GM10266 (cell line): ENCODE measurements at regions not wholly inside any gene's neighbourhood (a gene's known extent, or its start where the extent isn't known, plus 50 kb on each side); places are given as distances from the start of the nearest gene placed in this dataset.

Source experiments
- DNase-seq: peaks from one replicate; pipeline ENCODE4 v3.0.0; 2012; ENCODE audit errors: extremely low spot score
- CTCF ChIP-seq: IDR thresholded peaks from 2 replicates; pipeline ENCODE4 v1.5.1; 2012; ENCODE audit warnings: mild to moderate bottlenecking, low read depth; ENCODE audit not compliant: control insufficient read depth, insufficient read depth; ENCODE audit errors: missing control alignments

- TF ChIP-seq CTCF, result no peak
- no peak for DNase-seq
Observed at GRCh38 chr6:163877877-163878639, 463.5 kb downstream of the QKI start.

- no peak for DNase-seq
- TF ChIP-seq CTCF, result no peak
Observed at GRCh38 chr6:163876391-163876790, 461.9 kb downstream of the QKI start.

- no peak for DNase-seq
- no peak for TF ChIP-seq CTCF
Observed at GRCh38 chr6:163874784-163875183, 460.3 kb downstream of the QKI start.

- no peak for DNase-seq
- no peak for TF ChIP-seq CTCF
Observed at GRCh38 chr6:163872335-163872734, 457.8 kb downstream of the QKI start.

- DNase-seq, result no peak
- TF ChIP-seq CTCF, result no peak
Observed at GRCh38 chr6:163871616-163872015, 457.1 kb downstream of the QKI start.

- no peak for TF ChIP-seq CTCF
Observed at GRCh38 chr6:163867518-163868292, 453.2 kb downstream of the QKI start.

GRCh38 chr6:163866192-163866591 lies 451.7 kb downstream of the QKI start:
- TF ChIP-seq CTCF, result no peak
- no peak for DNase-seq

More at GRCh38 chr6:163867518-163868292, 453.2 kb downstream of the QKI start:
- no peak for DNase-seq
